GM23338 (cell line): ENCODE measurements at regions not wholly inside any gene's neighbourhood (a gene's known extent, or its start where the extent isn't known, plus 50 kb on each side); places are given as distances from the start of the nearest gene placed in this dataset.

ENCODE experiments used
- ATAC-seq: fragments of 200-7000 bp; cut with Tn5 transposase; 3 replicates; pipeline ENCODE4 v1.9.1; 2020
- DNase-seq: peaks from one replicate; pipeline ENCODE4 v3.0.0-alpha.2; 2015; ENCODE audit warnings: low spot score
- H2AFZ ChIP-seq: fragments of 200-600 bp; sonication (generic); 2 replicates; pipeline ENCODE4 v1.8.0; 2016; ENCODE audit warnings: antibody characterized with exemption, mild to moderate bottlenecking, moderate library complexity
- H3F3A ChIP-seq: fragments of 200-600 bp; sonication (generic); replicated peaks from 2 replicates; pipeline ENCODE4 v1.8.0; 2017; ENCODE audit warnings: antibody characterized with exemption, mixed run types, low read depth
- H3K27ac ChIP-seq: fragments of 200-600 bp; sonication (generic); 2 replicates; pipeline ENCODE4 v1.6.1; 2016; ENCODE audit warnings: low read depth
- H3K27me3 ChIP-seq: fragments of 200-600 bp; sonication (generic); 2 replicates; pipeline ENCODE4 v1.8.0; 2016; ENCODE audit warnings: mild to moderate bottlenecking, mixed run types, moderate library complexity; ENCODE audit not compliant: insufficient read depth
- H3K36me3 ChIP-seq: fragments of 200-600 bp; sonication (generic); 2 replicates; pipeline ENCODE4 v1.8.0; 2016; ENCODE audit warnings: mild to moderate bottlenecking; ENCODE audit not compliant: insufficient read depth
- H3K4me1 ChIP-seq: fragments of 200-600 bp; sonication (generic); 2 replicates; pipeline ENCODE4 v1.8.0; 2016; ENCODE audit warnings: mild to moderate bottlenecking, moderate library complexity; ENCODE audit not compliant: insufficient read depth
- H3K4me2 ChIP-seq: fragments of 200-600 bp; sonication (generic); 2 replicates; pipeline ENCODE4 v1.7.1; 2017; ENCODE audit warnings: mixed run types
- H3K4me3 ChIP-seq: fragments of 200-600 bp; sonication (generic); 2 replicates; pipeline ENCODE4 v1.6.1; 2016; ENCODE audit warnings: mixed run types
- H3K79me2 ChIP-seq: fragments of 200-600 bp; sonication (generic); replicated peaks from 2 replicates; pipeline ENCODE4 v1.8.0; 2017; ENCODE audit warnings: mild to moderate bottlenecking; ENCODE audit not compliant: insufficient read depth
- H3K9me2 ChIP-seq: fragments of 200-600 bp; sonication (generic); 2 replicates; pipeline ENCODE4 v1.8.0; 2017; ENCODE audit not compliant: insufficient read depth
- H4K20me1 ChIP-seq: fragments of 200-600 bp; sonication (generic); replicated peaks from 2 replicates; pipeline ENCODE4 v1.8.0; 2017; ENCODE audit warnings: mild to moderate bottlenecking; ENCODE audit not compliant: insufficient read depth
- H3K27ac Mint-ChIP-seq: 2 replicates; pipeline ENCODE4 v1.8.0; 2020; ENCODE audit warnings: inconsistent platforms, mild to moderate bottlenecking, moderate library complexity, mixed read lengths
- H3K27me3 Mint-ChIP-seq: 3 replicates; pipeline ENCODE4 v1.8.0; 2022; ENCODE audit warnings: low read depth, mild to moderate bottlenecking, moderate library complexity, mixed read lengths, inconsistent platforms; ENCODE audit not compliant: insufficient read depth, poor library complexity
- H3K36me3 Mint-ChIP-seq: 3 replicates; pipeline ENCODE4 v1.8.0; 2021; ENCODE audit warnings: low read depth, mild to moderate bottlenecking, inconsistent platforms, moderate library complexity, mixed read lengths
- H3K4me1 Mint-ChIP-seq: 3 replicates; pipeline ENCODE4 v1.8.0; 2020; ENCODE audit warnings: mild to moderate bottlenecking, inconsistent platforms, mixed read lengths
- H3K4me3 Mint-ChIP-seq: 3 replicates; pipeline ENCODE4 v1.8.0; 2021; ENCODE audit warnings: moderate library complexity, mild to moderate bottlenecking, inconsistent platforms, mixed read lengths
- H3K9me3 Mint-ChIP-seq: 3 replicates; pipeline ENCODE4 v1.8.0; 2020; ENCODE audit warnings: moderate library complexity, mild to moderate bottlenecking, inconsistent platforms, mixed read lengths
- CTCF ChIP-seq, 2 experiments: fragments of 200-600 bp in 1 of 2; sonication (generic) in 1 of 2; conservative IDR thresholded peaks; 2 replicates each; pipeline versions ENCODE4 v1.5.1 to v1.6.1; 2016 to 2017; ENCODE audit warnings: antibody characterized with exemption in 2 of 2, low read depth in 2 of 2, mild to moderate bottlenecking in 2 of 2, moderate library complexity in 1 of 2
- EZH2 ChIP-seq: fragments of 200-600 bp; sonication (generic); IDR thresholded peaks from one replicate; pipeline ENCODE4 v1.8.0; 2017; ENCODE audit warnings: antibody characterized with exemption, mild to moderate bottlenecking, low read depth; ENCODE audit not compliant: unreplicated experiment
- JUNB ChIP-seq: IDR thresholded peaks from one replicate; pipeline ENCODE4 v1.6.1; 2016; ENCODE audit warnings: antibody characterized with exemption; ENCODE audit not compliant: unreplicated experiment
- POLR2AphosphoS5 ChIP-seq: IDR thresholded peaks from 2 replicates; pipeline ENCODE4 v1.6.1; 2016; ENCODE audit warnings: antibody characterized with exemption, low read depth
- REST ChIP-seq: IDR thresholded peaks from one replicate; pipeline ENCODE4 v1.6.1; 2018; ENCODE audit warnings: antibody characterized with exemption; ENCODE audit not compliant: unreplicated experiment
- STAT1 ChIP-seq: IDR thresholded peaks from one replicate; pipeline ENCODE4 v1.6.1; 2016; ENCODE audit warnings: antibody characterized with exemption; ENCODE audit not compliant: unreplicated experiment
- ZNF462 ChIP-seq: fragments of 250-450 bp; sonication (Bioruptor Pico); IDR thresholded peaks from 2 replicates; pipeline ENCODE4 v1.5.0; 2020; ENCODE audit warnings: mild to moderate bottlenecking, moderate library complexity
- TF ChIP-seq, protein P1 (sequence below): IDR thresholded peaks from 2 replicates; pipeline ENCODE4 v1.6.1; 2016; ENCODE audit warnings: antibody characterized with exemption

DNA sequence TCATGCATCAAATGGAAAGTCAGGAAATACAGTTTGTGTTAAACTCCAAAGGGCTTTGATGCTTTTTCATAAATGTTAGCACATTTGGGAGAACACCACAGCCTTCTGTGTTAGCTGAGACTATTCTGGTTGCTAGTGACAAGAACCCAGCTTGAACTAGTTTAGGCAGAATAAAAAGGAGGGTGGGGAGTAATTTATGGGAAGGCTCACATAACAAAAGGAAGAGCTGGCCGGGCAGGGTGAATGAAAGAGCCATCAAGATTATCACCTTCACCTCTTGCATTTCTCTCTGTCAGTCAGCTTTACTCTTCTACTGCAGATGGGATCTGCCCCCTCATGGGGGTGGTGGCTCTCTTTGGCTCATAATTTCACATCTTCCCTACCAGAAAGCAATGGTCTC is 75.4 kb upstream of the VTCN1 start:
- Histone ChIP-seq H3K4me3 (no peak overlapping the region), H4K20me1 (no peaks in the 10 kb centered on the region), H3K36me3 (no peaks in the 10 kb centered on the region), H2AFZ (no peak overlapping the region), H3K9me2 (no peaks in the 10 kb centered on the region), H3K27ac (no peak overlapping the region), H3F3A (no peaks in the 10 kb centered on the region), H3K27me3 (no peaks in the 10 kb centered on the region), H3K79me2 (no peaks in the 10 kb centered on the region), H3K4me1 (no peaks in the 10 kb centered on the region; the same call in 1 of the 2 replicates), H3K4me2 (no peak overlapping the region)
- Mint-ChIP-seq H3K27me3 (no peaks in the 10 kb centered on the region), H3K4me3 (no peak overlapping the region), H3K27ac (no peak overlapping the region), H3K9me3 (no peaks in the 10 kb centered on the region), H3K4me1 (peaks cover 5% of the 10 kb centered on the region; the same call in 2 of the 3 replicates), H3K36me3 (no peaks in the 10 kb centered on the region)
- peak; percentile 36 for DNase-seq
- ATAC-seq, result peak; percentile 49
- TF ChIP-seq STAT1 (no peak), POLR2AphosphoS5 (no peak), EZH2 (no peak)
- TF ChIP-seq, protein P1, sequence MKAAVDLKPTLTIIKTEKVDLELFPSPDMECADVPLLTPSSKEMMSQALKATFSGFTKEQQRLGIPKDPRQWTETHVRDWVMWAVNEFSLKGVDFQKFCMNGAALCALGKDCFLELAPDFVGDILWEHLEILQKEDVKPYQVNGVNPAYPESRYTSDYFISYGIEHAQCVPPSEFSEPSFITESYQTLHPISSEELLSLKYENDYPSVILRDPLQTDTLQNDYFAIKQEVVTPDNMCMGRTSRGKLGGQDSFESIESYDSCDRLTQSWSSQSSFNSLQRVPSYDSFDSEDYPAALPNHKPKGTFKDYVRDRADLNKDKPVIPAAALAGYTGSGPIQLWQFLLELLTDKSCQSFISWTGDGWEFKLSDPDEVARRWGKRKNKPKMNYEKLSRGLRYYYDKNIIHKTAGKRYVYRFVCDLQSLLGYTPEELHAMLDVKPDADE, result no peak

DNA sequence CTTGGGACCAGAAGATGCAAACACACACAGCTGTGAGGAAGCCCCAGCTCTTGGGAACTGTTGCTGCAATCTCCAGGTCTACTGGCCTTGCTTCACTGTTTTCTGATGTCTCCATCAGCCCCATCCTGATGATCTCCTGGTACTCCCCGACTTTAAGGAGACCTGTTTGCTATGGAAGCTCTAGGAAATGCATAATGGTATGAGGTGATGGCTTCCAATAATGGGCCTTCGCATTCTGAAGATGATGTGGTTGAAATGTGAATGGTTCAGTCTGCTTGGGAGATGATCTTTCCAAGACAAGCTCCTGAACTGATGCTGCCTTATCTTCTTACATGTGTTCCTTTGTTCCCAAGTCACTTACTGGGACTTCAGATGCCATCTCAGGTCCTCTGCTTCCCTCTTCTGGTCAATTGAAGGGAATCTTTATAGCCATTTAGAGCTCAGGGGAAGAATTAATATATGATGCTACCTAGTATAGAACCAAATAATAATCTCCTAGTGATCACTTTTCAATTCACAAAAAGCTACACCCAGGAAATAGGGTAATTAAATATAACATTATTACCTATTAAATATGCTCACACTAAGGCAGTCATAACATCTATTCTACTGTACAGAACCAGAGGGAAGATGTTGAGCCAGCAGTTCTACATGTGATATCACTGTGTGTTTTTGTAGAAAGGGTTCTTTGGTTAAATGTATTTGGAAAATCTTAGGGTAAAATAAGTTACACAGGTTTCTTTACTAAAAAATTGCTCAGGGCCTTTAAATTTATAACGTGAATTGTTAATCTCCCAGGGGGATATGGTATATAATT is 73.9 kb upstream of the VTCN1 start:
- no peaks in the 10 kb centered on the region for H3K4me1 ChIP-seq
- no peak for TF ChIP-seq REST
- peak; percentile 87 to 97 for TF ChIP-seq CTCF (conservative IDR thresholded peaks at IDR 0.05; ENCODE audit: low read depth in 2 of 2)
- no peak for TF ChIP-seq JUNB
- peak; percentile 71 for TF ChIP-seq ZNF462 (CRISPR knock-in tag)
- no peaks in the 10 kb centered on the region for H4K20me1 ChIP-seq
- H3K4me3 ChIP-seq, result no peak overlapping the region
- ATAC-seq, result peak; percentile 93
- no peak overlapping the region for H3K4me2 ChIP-seq
- H3K36me3 ChIP-seq, result no peaks in the 10 kb centered on the region
- Mint-ChIP-seq H3K27ac (no peak overlapping the region), H3K9me3 (no peaks in the 10 kb centered on the region), H3K27me3 (no peaks in the 10 kb centered on the region), H3K4me3 (no peak overlapping the region), H3K4me1 (peaks cover 5% of the 10 kb centered on the region; the same call in 2 of the 3 replicates), H3K36me3 (no peaks in the 10 kb centered on the region)
- H3K79me2 ChIP-seq, result no peaks in the 10 kb centered on the region
- peak overlapping the region; percentile 86; the same call in 1 of the 2 replicates for H2AFZ ChIP-seq
- no peak overlapping the region for H3K27ac ChIP-seq
- H3K9me2 ChIP-seq, result no peaks in the 10 kb centered on the region
- no peaks in the 10 kb centered on the region for H3K27me3 ChIP-seq
- DNase-seq, result peak; percentile 82
- no peaks in the 10 kb centered on the region for H3F3A ChIP-seq
